K562 (cell line): ENCODE measurements at regions not wholly inside any gene's neighbourhood (a gene's known extent, or its start where the extent isn't known, plus 50 kb on each side); places are given as distances from the start of the nearest gene placed in this dataset.

Source experiments
- ATAC-seq: fragments of 200-7000 bp; cut with Tn5 transposase; 3 replicates; pipeline ENCODE4 v1.9.1; 2020; ENCODE audit warnings: moderate library complexity
- BruUV-seq: library from RNA; stranded (reverse); fragments of 400-500 nt; replicated peaks from 2 replicates; lab custom pipeline; 2021; lab: Mats Ljungman, UMichigan
- CTCF ChIA-PET: fragments of 300-600 bp; formaldehyde crosslinking; extraction: SDS; loops from one replicate; lab custom pipeline; 2021; ENCODE audit warnings: low intra/inter-chr PET ratio; lab: Yijun Ruan, JAX
- POLR2A ChIA-PET: fragments of 300-600, 350-650 bp; sonication (Branson Sonifier 250); formaldehyde crosslinking; extraction: SDS; loops from one replicate; lab custom pipeline; 2021; ENCODE audit warnings: antibody characterized with exemption, inconsistent platforms; lab: Yijun Ruan, JAX
- DNase-seq, 4 experiments: peaks; one replicate each; pipeline versions ENCODE4 v3.0.0 to v3.0.0-alpha.2; 2011 to 2018; ENCODE audit warnings: low spot score in 3 of 4, mixed read lengths in 3 of 4; ENCODE audit errors: extremely low read depth in 1 of 4
- FAIRE-seq: peaks from 2 replicates; lab custom pipeline; 2011; peaks lifted over from hg19 to GRCh38; lab: Jason Lieb, UNC
- H2AFZ ChIP-seq: 2 replicates; pipeline ENCODE4 v1.6.0; 2011; ENCODE audit warnings: low read depth, low read length, control low read depth, inconsistent platforms
- H3K27ac ChIP-seq: fragments of 200-600 bp; 3 replicates; pipeline ENCODE4 v1.8.0; 2011; ENCODE audit warnings: low read depth, mild to moderate bottlenecking, control low read depth, inconsistent platforms, low read length, moderate library complexity, mixed read lengths; ENCODE audit errors: extremely low read depth
- H3K27me3 ChIP-seq, 2 experiments: fragments of 300-600 bp in 1 of 2; 2 replicates in 1 of 2; 3 replicates in 1 of 2; pipeline versions ENCODE4 v1.6.0 to v1.8.0; 2011; ENCODE audit warnings: inconsistent platforms in 2 of 2, low read length in 2 of 2, mild to moderate bottlenecking in 1 of 2, mixed read lengths in 1 of 2, moderate library complexity in 1 of 2; ENCODE audit not compliant: control insufficient read depth in 2 of 2, insufficient read depth in 2 of 2
- H3K36me3 ChIP-seq: fragments of 300-600 bp; 3 replicates; pipeline ENCODE4 v1.8.0; 2011; ENCODE audit warnings: mild to moderate bottlenecking, low read length, inconsistent platforms; ENCODE audit not compliant: control insufficient read depth, insufficient read depth
- H3K4me1 ChIP-seq, 2 experiments: fragments of 200-600 bp in 1 of 2; replicated peaks in 1 of 2; 2 replicates in 1 of 2; 3 replicates in 1 of 2; pipeline versions ENCODE4 v1.5.1 to v1.8.0; 2011; ENCODE audit warnings: inconsistent platforms in 2 of 2, low read length in 2 of 2, mild to moderate bottlenecking in 1 of 2, mixed read lengths in 1 of 2, moderate library complexity in 1 of 2; ENCODE audit not compliant: control insufficient read depth in 2 of 2, insufficient read depth in 2 of 2
- H3K4me2 ChIP-seq: 2 replicates; pipeline ENCODE4 v1.6.1; 2011; ENCODE audit warnings: low read length, control low read depth, inconsistent platforms, mixed read lengths; ENCODE audit not compliant: insufficient read depth
- H3K4me3 ChIP-seq: fragments of 200-600 bp; sonication (generic), shearing (Covaris generic); 2 replicates; pipeline ENCODE4 v1.5.1; 2016; ENCODE audit warnings: control low read depth, inconsistent platforms
- H3K79me2 ChIP-seq: fragments of 200-600 bp; 3 replicates; pipeline ENCODE4 v1.8.0; 2011; ENCODE audit warnings: low read length, inconsistent platforms; ENCODE audit not compliant: control insufficient read depth, insufficient read depth
- H3K9ac ChIP-seq, 2 experiments: 2 replicates each; pipeline versions ENCODE4 v1.6.0 to v1.6.1; 2011; ENCODE audit warnings: low read depth in 2 of 2, low read length in 2 of 2, control low read depth in 1 of 2, inconsistent platforms in 1 of 2, mild to moderate bottlenecking in 1 of 2, mixed read lengths in 1 of 2; ENCODE audit not compliant: insufficient read depth in 1 of 2
- H3K9me1 ChIP-seq: one replicate; pipeline ENCODE4 v1.6.0; 2011; ENCODE audit warnings: inconsistent platforms, mild to moderate bottlenecking, low read length, moderate library complexity; ENCODE audit not compliant: control insufficient read depth, insufficient read depth
- H3K9me3 ChIP-seq: replicated peaks from 2 replicates; pipeline ENCODE4 v1.5.1; 2011; ENCODE audit warnings: low read depth, low read length, inconsistent platforms; ENCODE audit not compliant: control insufficient read depth, insufficient read depth
- H4K20me1 ChIP-seq: replicated peaks from 2 replicates; pipeline ENCODE4 v1.6.1; 2011; ENCODE audit warnings: low read length, inconsistent platforms, mixed read lengths; ENCODE audit not compliant: control insufficient read depth, insufficient read depth
- BCOR ChIP-seq: fragments of 450-650 bp; IDR thresholded peaks from 2 replicates; pipeline ENCODE4 v1.6.1; 2016
- COPS2 ChIP-seq: fragments of 450-650 bp; conservative IDR thresholded peaks from 2 replicates; pipeline ENCODE4 v1.6.1; 2016; ENCODE audit warnings: mild to moderate bottlenecking, moderate library complexity
- MBD2 ChIP-seq: sonication (generic); IDR thresholded peaks from 2 replicates; pipeline ENCODE4 v1.6.1; 2016; ENCODE audit warnings: low read depth, borderline replicate concordance
- POLR2B ChIP-seq: fragments of 450-650 bp; IDR thresholded peaks from 2 replicates; pipeline ENCODE4 v1.6.1; 2018; ENCODE audit warnings: low read depth; ENCODE audit not compliant: partially characterized antibody
- RBM25 ChIP-seq: fragments of 200-400 bp; formaldehyde crosslinking; IDR thresholded peaks from 2 replicates; pipeline ENCODE4 v1.6.1; 2018; ENCODE audit warnings: low read length, low read depth, moderate library complexity; ENCODE audit not compliant: severe bottlenecking
- TAF15 ChIP-seq: fragments of 200-400 bp; formaldehyde crosslinking; IDR thresholded peaks from 2 replicates; pipeline ENCODE4 v1.6.1; 2017; ENCODE audit warnings: mild to moderate bottlenecking, low read depth, low read length, moderate library complexity
- ZNF140 ChIP-seq: fragments of 250-450 bp; sonication (Bioruptor Pico); IDR thresholded peaks from 2 replicates; pipeline ENCODE4 v1.8.0; 2021; ENCODE audit warnings: moderate library complexity, mild to moderate bottlenecking, inconsistent platforms
- WGBS: fragments of 100-300 bp; shearing (Covaris generic); methylation state at CpG from one replicate; pipeline ENCODE4 v1.1.6; 2016; ENCODE audit warnings: low coverage, mixed read lengths; ENCODE audit not compliant: insufficient coverage; ENCODE audit errors: missing lambda C conversion rate; 5-methylcytosine and 5-hydroxymethylcytosine counted together
- in situ Hi-C: fragments of 300-500 bp; cut with MboI; formaldehyde crosslinking; loops from 4 replicates; pipeline ENCODE4 v1.15.0; 2018; ENCODE audit warnings: inconsistent platforms, mixed read lengths
- intact Hi-C: fragments of 100-400 bp; cut with micrococcal nuclease; formaldehyde crosslinking; loops from 2 replicates; pipeline ENCODE4 v1.14.2; 2022
- TF ChIP-seq, protein P1 (sequence below): fragments of 450-650 bp; formaldehyde crosslinking; IDR thresholded peaks from 2 replicates; pipeline ENCODE4 v1.4.0; 2022; ENCODE audit warnings: mild to moderate bottlenecking, moderate library complexity

DNA sequence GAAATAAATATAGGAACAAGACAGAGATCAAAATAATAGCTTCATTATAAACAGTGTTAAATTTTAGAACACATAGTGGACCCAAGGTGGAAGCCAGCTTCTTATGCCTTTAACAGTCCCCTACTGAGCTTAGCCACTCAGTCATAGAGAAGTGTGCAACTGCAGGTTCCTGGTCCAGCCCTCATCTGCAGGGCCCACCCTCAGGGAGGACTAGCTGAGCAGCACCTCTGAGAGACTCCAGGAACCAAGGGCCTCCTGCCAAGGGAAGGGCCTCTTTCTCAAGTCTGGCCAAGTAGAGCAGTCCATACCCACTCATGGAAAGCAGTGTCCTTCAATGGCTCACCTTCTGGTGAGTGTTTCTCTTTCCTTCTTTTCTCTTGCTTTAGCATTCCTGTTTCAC lies 173.7 kb upstream of the PRPS1L1 start:
- Histone ChIP-seq H3K36me3 (no peaks in the 10 kb centered on the region), H3K27ac (no peak overlapping the region)
- in situ Hi-C loops, result no loop called here
- TF ChIP-seq TAF15, result no peak
- no peak for TF ChIP-seq COPS2
- TF ChIP-seq POLR2B, result no peak
- no peak for TF ChIP-seq ZNF140 (CRISPR knock-in tag)
- TF ChIP-seq, all 486 proteins: peak for 0
- DNase-seq (peak in 1 of 4 experiments; percentile 11), ATAC-seq (peak; percentile 91), FAIRE-seq (no peak)
- BruUV-seq, result no TSS peak
- no peaks in the 10 kb centered on the region for H3K79me2 ChIP-seq
- peak overlapping the region; percentile 35 for H2AFZ ChIP-seq
- H3K4me3 ChIP-seq, result no peak overlapping the region
- H3K4me1 ChIP-seq, result no peaks in the 10 kb centered on the region
- H4K20me1 ChIP-seq, result no peaks in the 10 kb centered on the region
- H3K9me3 ChIP-seq, result no peaks in the 10 kb centered on the region
- no peak overlapping the region for H3K4me2 ChIP-seq
- ChIA-PET POLR2A (interaction anchor here (0.6 kb wide), 2 partner anchors 234 to 1214 kb away, joined by 3 read pairs; no protein-coding TSS in a partner anchor), CTCF (no interaction called here)
- H3K9ac ChIP-seq, result no peak overlapping the region
- no peaks in the 10 kb centered on the region for H3K27me3 ChIP-seq
- intact Hi-C loops, result no loop called here
- no peaks in the 10 kb centered on the region for H3K9me1 ChIP-seq

DNA sequence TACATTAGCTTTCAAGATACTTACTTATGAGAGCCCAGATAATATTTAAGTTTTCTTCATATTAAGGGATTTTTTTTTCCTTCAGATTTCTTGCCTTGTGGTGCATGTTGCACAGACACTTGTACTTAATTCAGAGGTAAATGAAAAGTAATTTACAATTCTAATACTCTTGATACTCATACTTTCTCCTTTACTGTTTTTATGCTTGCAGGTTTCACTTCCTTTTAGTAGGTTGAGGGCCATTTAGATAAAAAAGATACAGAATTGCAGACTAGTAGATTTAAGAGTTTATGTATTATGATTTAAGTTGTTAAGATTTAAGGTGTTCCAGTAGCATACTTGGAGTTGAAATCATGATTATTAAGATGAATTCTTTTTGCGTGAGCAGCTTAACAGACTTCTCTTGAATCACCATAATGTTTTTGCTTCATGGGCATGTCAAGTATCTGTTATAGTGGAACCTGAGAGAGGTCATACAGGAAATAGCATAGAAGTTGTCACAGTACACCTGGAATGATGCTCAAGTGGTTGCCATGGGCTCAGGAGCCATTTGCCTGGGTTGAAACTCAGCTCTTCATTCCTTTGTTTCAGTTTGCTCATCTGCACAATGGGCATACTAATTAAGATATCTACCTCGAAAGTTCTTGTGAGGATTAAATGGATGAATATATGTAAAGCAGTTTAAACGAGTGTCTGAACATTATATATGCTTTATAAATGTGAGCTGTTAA lies 174.8 kb upstream of the PRPS1L1 start:
- Histone ChIP-seq H3K36me3 (no peaks in the 10 kb centered on the region), H3K9me1 (no peaks in the 10 kb centered on the region), H3K9ac (no peak overlapping the region), H3K79me2 (no peaks in the 10 kb centered on the region)
- peak; percentile 46 for FAIRE-seq
- no peak for ATAC-seq
- BruUV-seq, result no TSS peak
- in situ Hi-C loops, result no loop called here
- TF ChIP-seq BCOR (peak; percentile 77), RBM25 (peak; percentile 91), MBD2 (no peak)
- TF ChIP-seq, protein P1, sequence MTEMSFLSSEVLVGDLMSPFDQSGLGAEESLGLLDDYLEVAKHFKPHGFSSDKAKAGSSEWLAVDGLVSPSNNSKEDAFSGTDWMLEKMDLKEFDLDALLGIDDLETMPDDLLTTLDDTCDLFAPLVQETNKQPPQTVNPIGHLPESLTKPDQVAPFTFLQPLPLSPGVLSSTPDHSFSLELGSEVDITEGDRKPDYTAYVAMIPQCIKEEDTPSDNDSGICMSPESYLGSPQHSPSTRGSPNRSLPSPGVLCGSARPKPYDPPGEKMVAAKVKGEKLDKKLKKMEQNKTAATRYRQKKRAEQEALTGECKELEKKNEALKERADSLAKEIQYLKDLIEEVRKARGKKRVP (CRISPR knock-in tag), result no peak
- TF ChIP-seq, all 486 proteins: peak for 2
- ChIA-PET CTCF (no interaction called here), POLR2A (no interaction called here)
- Histone ChIP-seq H3K9me3 (no peaks in the 10 kb centered on the region), H4K20me1 (no peaks in the 10 kb centered on the region), H2AFZ (peak overlapping the region; percentile 75), H3K4me2 (no peak overlapping the region), H3K27ac (no peak overlapping the region), H3K4me1 (no peaks in the 10 kb centered on the region), H3K4me3 (no peak overlapping the region), H3K27me3 (no peaks in the 10 kb centered on the region)
- intact Hi-C loops, result no loop called here
- 40% methylated on average over 3 of the region's 3 CpGs for WGBS
- DNase-seq, result no peak
